Activated naive CD8-positive, alpha-beta T cell (primary cell): ENCODE measurements at regions not wholly inside any gene's neighbourhood (a gene's known extent, or its start where the extent isn't known, plus 50 kb on each side); places are given as distances from the start of the nearest gene placed in this dataset.

ENCODE experiments used
- H3K27ac Mint-ChIP-seq: one replicate; pipeline ENCODE4 v1.8.0; 2021; ENCODE audit warnings: mixed read lengths
- H3K27me3 Mint-ChIP-seq: one replicate; pipeline ENCODE4 v1.8.0; 2021; ENCODE audit warnings: mixed read lengths
- H3K36me3 Mint-ChIP-seq: one replicate; pipeline ENCODE4 v1.8.0; 2021; ENCODE audit warnings: mixed read lengths
- H3K4me1 Mint-ChIP-seq: one replicate; pipeline ENCODE4 v1.8.0; 2021; ENCODE audit warnings: low read depth, mixed read lengths
- H3K4me3 Mint-ChIP-seq: one replicate; pipeline ENCODE4 v1.8.0; 2021; ENCODE audit warnings: mild to moderate bottlenecking, mixed read lengths
- H3K9me3 Mint-ChIP-seq: one replicate; pipeline ENCODE4 v1.8.0; 2021; ENCODE audit warnings: low read depth, mixed read lengths

- Mint-ChIP-seq H3K4me1 (no peaks in the 10 kb centered on the region), H3K9me3 (peaks cover 21% of the 10 kb centered on the region), H3K36me3 (no peaks in the 10 kb centered on the region), H3K4me3 (no peak overlapping the region), H3K27ac (no peak overlapping the region), H3K27me3 (peaks cover 2% of the 10 kb centered on the region)
Observed at GRCh38 chr3:106755336-106755735, 621.9 kb upstream of the CCDC54 start.

GRCh38 chr3:106756901-106757300 lies 620.3 kb upstream of the CCDC54 start:
- Mint-ChIP-seq H3K36me3 (no peaks in the 10 kb centered on the region), H3K4me1 (no peaks in the 10 kb centered on the region), H3K27ac (no peak overlapping the region), H3K4me3 (no peak overlapping the region), H3K9me3 (peaks cover 21% of the 10 kb centered on the region), H3K27me3 (peaks cover 2% of the 10 kb centered on the region)

GRCh38 chr3:106758459-106758858 lies 618.8 kb upstream of the CCDC54 start:
- Mint-ChIP-seq H3K4me3 (no peak overlapping the region), H3K9me3 (peaks cover 13% of the 10 kb centered on the region), H3K36me3 (no peaks in the 10 kb centered on the region), H3K27ac (no peak overlapping the region), H3K27me3 (peaks cover 2% of the 10 kb centered on the region), H3K4me1 (no peaks in the 10 kb centered on the region)

- no peak overlapping the region for H3K27ac Mint-ChIP-seq
- H3K27me3 Mint-ChIP-seq: peaks cover 2% of the 10 kb centered on the region
- H3K9me3 Mint-ChIP-seq: peaks cover 13% of the 10 kb centered on the region
- no peaks in the 10 kb centered on the region for H3K36me3 Mint-ChIP-seq
- no peaks in the 10 kb centered on the region for H3K4me1 Mint-ChIP-seq
- H3K4me3 Mint-ChIP-seq: no peak overlapping the region
Observed at GRCh38 chr3:106759731-106760130, 617.5 kb upstream of the CCDC54 start.

GRCh38 chr3:106765342-106765741 lies 611.9 kb upstream of the CCDC54 start:
- Mint-ChIP-seq H3K9me3 (no peaks in the 10 kb centered on the region), H3K4me1 (no peaks in the 10 kb centered on the region), H3K4me3 (no peak overlapping the region)

GRCh38 chr3:106768941-106769480 lies 608.2 kb upstream of the CCDC54 start:
- no peaks in the 10 kb centered on the region for H3K4me1 Mint-ChIP-seq
- no peak overlapping the region for H3K27ac Mint-ChIP-seq
- no peaks in the 10 kb centered on the region for H3K36me3 Mint-ChIP-seq
- H3K9me3 Mint-ChIP-seq: no peaks in the 10 kb centered on the region
- no peak overlapping the region for H3K4me3 Mint-ChIP-seq
- no peaks in the 10 kb centered on the region for H3K27me3 Mint-ChIP-seq

More at GRCh38 chr3:106765342-106765741, 611.9 kb upstream of the CCDC54 start:
- no peak overlapping the region for H3K27ac Mint-ChIP-seq
- H3K36me3 Mint-ChIP-seq: no peaks in the 10 kb centered on the region
- H3K27me3 Mint-ChIP-seq: no peaks in the 10 kb centered on the region

- no peak overlapping the region for H3K4me3 Mint-ChIP-seq
- H3K4me1 Mint-ChIP-seq: no peaks in the 10 kb centered on the region
- no peaks in the 10 kb centered on the region for H3K27me3 Mint-ChIP-seq
Observed at GRCh38 chr3:106773795-106774194, 603.4 kb upstream of the CCDC54 start.

GRCh38 chr3:106783231-106783630 lies 594.0 kb upstream of the CCDC54 start:
- Mint-ChIP-seq H3K36me3 (no peaks in the 10 kb centered on the region), H3K9me3 (no peaks in the 10 kb centered on the region), H3K4me3 (no peak overlapping the region), H3K4me1 (no peaks in the 10 kb centered on the region), H3K27me3 (peaks cover 1% of the 10 kb centered on the region), H3K27ac (no peak overlapping the region)

More at GRCh38 chr3:106773795-106774194, 603.4 kb upstream of the CCDC54 start:
- Mint-ChIP-seq H3K36me3 (no peaks in the 10 kb centered on the region), H3K9me3 (no peaks in the 10 kb centered on the region), H3K27ac (no peak overlapping the region)

- no peak overlapping the region for H3K4me3 Mint-ChIP-seq
- no peaks in the 10 kb centered on the region for H3K36me3 Mint-ChIP-seq
- no peak overlapping the region for H3K27ac Mint-ChIP-seq
- peaks cover 1% of the 10 kb centered on the region for H3K27me3 Mint-ChIP-seq
- H3K9me3 Mint-ChIP-seq: no peaks in the 10 kb centered on the region
- H3K4me1 Mint-ChIP-seq: no peaks in the 10 kb centered on the region
Observed at GRCh38 chr3:106789276-106789675, 588.0 kb upstream of the CCDC54 start.

- Mint-ChIP-seq H3K4me3 (no peak overlapping the region), H3K4me1 (no peaks in the 10 kb centered on the region), H3K27ac (no peak overlapping the region), H3K27me3 (peaks cover 4% of the 10 kb centered on the region), H3K9me3 (peaks cover 3% of the 10 kb centered on the region), H3K36me3 (no peaks in the 10 kb centered on the region)
Observed at GRCh38 chr3:106792716-106793115, 584.5 kb upstream of the CCDC54 start.

GRCh38 chr3:106794442-106794841 lies 582.8 kb upstream of the CCDC54 start:
- Mint-ChIP-seq H3K4me3 (no peak overlapping the region), H3K36me3 (no peaks in the 10 kb centered on the region), H3K27ac (no peak overlapping the region), H3K27me3 (peaks cover 3% of the 10 kb centered on the region), H3K4me1 (no peaks in the 10 kb centered on the region), H3K9me3 (peaks cover 3% of the 10 kb centered on the region)

GRCh38 chr3:106795553-106795952 lies 581.7 kb upstream of the CCDC54 start:
- no peak overlapping the region for H3K4me3 Mint-ChIP-seq
- no peaks in the 10 kb centered on the region for H3K4me1 Mint-ChIP-seq
- H3K9me3 Mint-ChIP-seq: peaks cover 3% of the 10 kb centered on the region
- H3K36me3 Mint-ChIP-seq: no peaks in the 10 kb centered on the region
- H3K27ac Mint-ChIP-seq: no peak overlapping the region
- peaks cover 3% of the 10 kb centered on the region for H3K27me3 Mint-ChIP-seq

GRCh38 chr3:106797461-106797860 lies 579.8 kb upstream of the CCDC54 start:
- Mint-ChIP-seq H3K27ac (no peak overlapping the region), H3K4me1 (no peaks in the 10 kb centered on the region), H3K4me3 (no peak overlapping the region), H3K36me3 (no peaks in the 10 kb centered on the region), H3K9me3 (peaks cover 3% of the 10 kb centered on the region), H3K27me3 (peaks cover 3% of the 10 kb centered on the region)

GRCh38 chr3:106805625-106806024 lies 571.6 kb upstream of the CCDC54 start:
- Mint-ChIP-seq H3K27ac (no peak overlapping the region), H3K36me3 (no peaks in the 10 kb centered on the region), H3K9me3 (no peaks in the 10 kb centered on the region), H3K4me1 (no peaks in the 10 kb centered on the region), H3K27me3 (peaks cover 2% of the 10 kb centered on the region), H3K4me3 (no peak overlapping the region)

GRCh38 chr3:106806964-106807363 lies 570.3 kb upstream of the CCDC54 start:
- H3K9me3 Mint-ChIP-seq: no peaks in the 10 kb centered on the region
- peaks cover 2% of the 10 kb centered on the region for H3K27me3 Mint-ChIP-seq
- no peaks in the 10 kb centered on the region for H3K4me1 Mint-ChIP-seq
- no peaks in the 10 kb centered on the region for H3K36me3 Mint-ChIP-seq
- no peak overlapping the region for H3K27ac Mint-ChIP-seq
- no peak overlapping the region for H3K4me3 Mint-ChIP-seq

- no peak overlapping the region for H3K4me3 Mint-ChIP-seq
- peaks cover 2% of the 10 kb centered on the region for H3K27me3 Mint-ChIP-seq
- no peaks in the 10 kb centered on the region for H3K36me3 Mint-ChIP-seq
- H3K9me3 Mint-ChIP-seq: no peaks in the 10 kb centered on the region
- H3K27ac Mint-ChIP-seq: no peak overlapping the region
- H3K4me1 Mint-ChIP-seq: no peaks in the 10 kb centered on the region
Observed at GRCh38 chr3:106809041-106809440, 568.2 kb upstream of the CCDC54 start.
